Neural progenitor cell (in vitro differentiated cells): ENCODE measurements at regions not wholly inside any gene's neighbourhood (a gene's known extent, or its start where the extent isn't known, plus 50 kb on each side); places are given as distances from the start of the nearest gene placed in this dataset.

Experiments used
- DNase-seq: peaks from one replicate; pipeline ENCODE4 v3.0.0-alpha.2; 2016; ENCODE audit warnings: low spot score
- H2AFZ ChIP-seq: fragments of 200-600 bp; sonication (generic); replicated peaks from 2 replicates; pipeline ENCODE4 v1.6.1; 2016; ENCODE audit warnings: antibody characterized with exemption
- H3F3A ChIP-seq: fragments of 200-600 bp; sonication (generic); 2 replicates; pipeline ENCODE4 v1.6.1; 2016; ENCODE audit warnings: antibody characterized with exemption, low read depth
- H3K27ac ChIP-seq: fragments of 200-600 bp; sonication (generic); 2 replicates; pipeline ENCODE4 v1.5.1; 2016; ENCODE audit warnings: mild to moderate bottlenecking
- H3K27me3 ChIP-seq: fragments of 200-600 bp; sonication (generic); 2 replicates; pipeline ENCODE4 v1.6.1; 2016; ENCODE audit warnings: mild to moderate bottlenecking, moderate library complexity
- H3K36me3 ChIP-seq: fragments of 200-600 bp; sonication (generic); 2 replicates; pipeline ENCODE4 v1.5.1; 2016
- H3K4me1 ChIP-seq: fragments of 200-600 bp; sonication (generic); 2 replicates; pipeline ENCODE4 v1.6.1; 2016; ENCODE audit warnings: mixed run types
- H3K4me2 ChIP-seq: fragments of 200-600 bp; sonication (generic); 2 replicates; pipeline ENCODE4 v1.6.1; 2016
- H3K4me3 ChIP-seq: fragments of 200-600 bp; sonication (generic); 2 replicates; pipeline ENCODE4 v1.5.1; 2016
- H3K79me2 ChIP-seq: fragments of 200-600 bp; sonication (generic); 2 replicates; pipeline ENCODE4 v1.6.1; 2016; ENCODE audit warnings: low read depth
- H3K9ac ChIP-seq: fragments of 200-600 bp; sonication (generic); 2 replicates; pipeline ENCODE4 v1.6.1; 2016
- H3K9me3 ChIP-seq: fragments of 200-600 bp; sonication (generic); 2 replicates; pipeline ENCODE4 v1.5.1; 2016; ENCODE audit warnings: low read depth
- H4K20me1 ChIP-seq: fragments of 200-600 bp; sonication (generic); 2 replicates; pipeline ENCODE4 v1.6.1; 2016; ENCODE audit warnings: low read depth
- H3K27ac Mint-ChIP-seq: 3 replicates; pipeline ENCODE4 v1.8.0; 2021; ENCODE audit warnings: mixed read lengths
- H3K27me3 Mint-ChIP-seq: 2 replicates; pipeline ENCODE4 v1.8.0; 2022; ENCODE audit warnings: low read depth, mild to moderate bottlenecking, inconsistent platforms, moderate library complexity, mixed read lengths; ENCODE audit not compliant: insufficient read depth
- H3K36me3 Mint-ChIP-seq: 3 replicates; pipeline ENCODE4 v1.8.0; 2021; ENCODE audit warnings: mixed read lengths
- H3K4me1 Mint-ChIP-seq: 3 replicates; pipeline ENCODE4 v1.8.0; 2021; ENCODE audit warnings: mixed read lengths
- H3K4me3 Mint-ChIP-seq: 3 replicates; pipeline ENCODE4 v1.8.0; 2021; ENCODE audit warnings: mild to moderate bottlenecking, moderate library complexity, mixed read lengths
- H3K9me3 Mint-ChIP-seq: 3 replicates; pipeline ENCODE4 v1.8.0; 2020; ENCODE audit warnings: mixed read lengths
- EZH2 ChIP-seq: fragments of 200-600 bp; sonication (generic); IDR thresholded peaks from 2 replicates; pipeline ENCODE4 v1.6.1; 2017; ENCODE audit warnings: antibody characterized with exemption, mild to moderate bottlenecking, moderate library complexity
- EZH2phosphoT487 ChIP-seq: fragments of 200-600 bp; sonication (generic); IDR thresholded peaks from 2 replicates; pipeline ENCODE4 v1.6.1; 2017; ENCODE audit warnings: antibody characterized with exemption
- TF ChIP-seq, protein P1 (sequence below): fragments of 200-600 bp; sonication (generic); IDR thresholded peaks from 2 replicates; pipeline ENCODE4 v1.5.1; 2017; ENCODE audit warnings: antibody characterized with exemption, mild to moderate bottlenecking

DNA sequence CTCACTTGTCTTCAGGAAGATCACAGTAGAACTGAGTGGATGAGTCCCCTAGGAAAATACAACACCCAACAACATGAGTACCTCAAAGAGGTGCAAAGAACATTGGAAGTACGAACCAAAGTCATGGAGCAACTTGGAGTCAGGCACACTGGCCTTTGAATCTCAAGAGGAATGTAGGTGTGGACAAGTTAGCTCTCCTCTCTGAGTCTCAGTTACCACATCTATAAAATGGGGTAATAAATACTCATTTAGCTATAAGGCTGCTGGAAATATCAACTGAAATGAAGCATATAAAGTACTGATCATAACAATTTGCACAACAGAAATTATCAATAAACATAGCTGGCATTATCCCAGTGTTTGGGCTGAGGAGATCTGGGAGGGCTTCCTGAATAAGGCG is 96.7 kb upstream of the JUN start:
- Histone ChIP-seq H3K27me3 (no peaks in the 10 kb centered on the region), H3K27ac (no peak overlapping the region), H3K36me3 (no peaks in the 10 kb centered on the region), H3F3A (no peaks in the 10 kb centered on the region), H3K79me2 (no peaks in the 10 kb centered on the region), H4K20me1 (no peaks in the 10 kb centered on the region), H3K9ac (no peak overlapping the region), H3K4me2 (no peak overlapping the region), H3K4me3 (no peak overlapping the region), H3K4me1 (peaks cover 9% of the 10 kb centered on the region), H2AFZ (no peak overlapping the region), H3K9me3 (no peaks in the 10 kb centered on the region)
- no peak for DNase-seq
- no peak overlapping the region for H3K27ac Mint-ChIP-seq
- TF ChIP-seq EZH2phosphoT487 (no peak), EZH2 (no peak)
- TF ChIP-seq, protein P1, sequence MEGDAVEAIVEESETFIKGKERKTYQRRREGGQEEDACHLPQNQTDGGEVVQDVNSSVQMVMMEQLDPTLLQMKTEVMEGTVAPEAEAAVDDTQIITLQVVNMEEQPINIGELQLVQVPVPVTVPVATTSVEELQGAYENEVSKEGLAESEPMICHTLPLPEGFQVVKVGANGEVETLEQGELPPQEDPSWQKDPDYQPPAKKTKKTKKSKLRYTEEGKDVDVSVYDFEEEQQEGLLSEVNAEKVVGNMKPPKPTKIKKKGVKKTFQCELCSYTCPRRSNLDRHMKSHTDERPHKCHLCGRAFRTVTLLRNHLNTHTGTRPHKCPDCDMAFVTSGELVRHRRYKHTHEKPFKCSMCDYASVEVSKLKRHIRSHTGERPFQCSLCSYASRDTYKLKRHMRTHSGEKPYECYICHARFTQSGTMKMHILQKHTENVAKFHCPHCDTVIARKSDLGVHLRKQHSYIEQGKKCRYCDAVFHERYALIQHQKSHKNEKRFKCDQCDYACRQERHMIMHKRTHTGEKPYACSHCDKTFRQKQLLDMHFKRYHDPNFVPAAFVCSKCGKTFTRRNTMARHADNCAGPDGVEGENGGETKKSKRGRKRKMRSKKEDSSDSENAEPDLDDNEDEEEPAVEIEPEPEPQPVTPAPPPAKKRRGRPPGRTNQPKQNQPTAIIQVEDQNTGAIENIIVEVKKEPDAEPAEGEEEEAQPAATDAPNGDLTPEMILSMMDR = no peak
- H3K27me3 Mint-ChIP-seq = peaks cover 6% of the 10 kb centered on the region
- no peak overlapping the region for H3K4me3 Mint-ChIP-seq
- H3K4me1 Mint-ChIP-seq = peaks cover 23% of the 10 kb centered on the region
- no peaks in the 10 kb centered on the region for H3K36me3 Mint-ChIP-seq
- H3K9me3 Mint-ChIP-seq = no peaks in the 10 kb centered on the region

GRCh38 chr1:58881471-58881994 is 97.7 kb upstream of the JUN start:
- no peaks in the 10 kb centered on the region for H3K9me3 ChIP-seq
- H3K36me3 Mint-ChIP-seq = no peaks in the 10 kb centered on the region
- peak overlapping the region; percentile 24 for H3K27ac Mint-ChIP-seq
- no peak overlapping the region for H2AFZ ChIP-seq
- no peaks in the 10 kb centered on the region for H3F3A ChIP-seq
- no peak overlapping the region for H3K4me3 Mint-ChIP-seq
- no peak overlapping the region for H3K4me3 ChIP-seq
- DNase-seq = no peak
- H4K20me1 ChIP-seq = no peaks in the 10 kb centered on the region
- H3K9me3 Mint-ChIP-seq = no peaks in the 10 kb centered on the region
- H3K4me2 ChIP-seq = no peak overlapping the region
- TF ChIP-seq, protein P1 = no peak
- TF ChIP-seq EZH2 = no peak
- no peak for TF ChIP-seq EZH2phosphoT487
- peaks cover 6% of the 10 kb centered on the region for H3K27me3 Mint-ChIP-seq
- peaks cover 18% of the 10 kb centered on the region for H3K4me1 Mint-ChIP-seq
- H3K9ac ChIP-seq = no peak overlapping the region
- H3K27me3 ChIP-seq = no peaks in the 10 kb centered on the region
- H3K27ac ChIP-seq = no peak overlapping the region
- H3K79me2 ChIP-seq = no peaks in the 10 kb centered on the region
- H3K4me1 ChIP-seq = peaks cover 5% of the 10 kb centered on the region
- H3K36me3 ChIP-seq = no peaks in the 10 kb centered on the region

- Histone ChIP-seq H3K36me3 (no peaks in the 10 kb centered on the region), H3K27me3 (no peaks in the 10 kb centered on the region), H4K20me1 (no peaks in the 10 kb centered on the region), H2AFZ (no peak overlapping the region), H3K79me2 (no peaks in the 10 kb centered on the region), H3K27ac (no peak overlapping the region), H3K4me1 (peaks cover 5% of the 10 kb centered on the region), H3F3A (no peaks in the 10 kb centered on the region), H3K9me3 (no peaks in the 10 kb centered on the region), H3K4me3 (no peak overlapping the region), H3K4me2 (no peak overlapping the region), H3K9ac (no peak overlapping the region)
- TF ChIP-seq EZH2 (no peak), EZH2phosphoT487 (no peak)
- TF ChIP-seq, protein P1 = no peak
- H3K36me3 Mint-ChIP-seq = no peaks in the 10 kb centered on the region
- peak overlapping the region; percentile 1 for H3K27ac Mint-ChIP-seq
- H3K4me1 Mint-ChIP-seq = peaks cover 18% of the 10 kb centered on the region
- no peak overlapping the region for H3K4me3 Mint-ChIP-seq
- DNase-seq = no peak
- no peaks in the 10 kb centered on the region for H3K9me3 Mint-ChIP-seq
- peaks cover 8% of the 10 kb centered on the region for H3K27me3 Mint-ChIP-seq
These were observed 98.6 kb upstream of the JUN start for GRCh38 chr1:58882322-58882948.
